ENCODE measurements at regions not wholly inside any gene's neighbourhood (a gene's known extent, or its start where the extent isn't known, plus 50 kb on each side); places are given as distances from the start of the nearest gene placed in this dataset.

DNA sequence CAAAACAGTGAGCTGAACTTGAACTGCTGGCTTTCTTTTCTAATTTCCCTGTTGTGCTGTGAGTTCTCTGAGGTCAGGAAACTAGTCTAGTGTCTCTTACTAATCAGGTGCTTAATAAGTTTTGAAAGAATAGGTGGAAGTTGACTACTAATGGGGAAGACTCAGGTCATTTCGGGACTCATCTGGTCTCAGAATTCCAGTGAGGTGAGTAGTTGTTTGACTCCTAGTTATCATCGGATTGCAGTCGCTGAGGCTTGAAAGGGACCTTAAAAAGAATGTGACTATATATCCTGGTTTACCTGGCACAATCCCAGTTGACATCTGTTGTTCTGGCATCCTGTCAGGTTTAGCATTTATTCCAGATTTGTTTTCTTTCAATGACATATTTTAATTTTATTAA is 81.4 kb upstream of the SPAG17 start:
- DNase-seq (ENCODE audit: extremely low spot score, insufficient read length, low read depth) (no peak), FAIRE-seq (no peak)

- DNase-seq (ENCODE audit: extremely low spot score, insufficient read length, low read depth) (no peak), FAIRE-seq (no peak)
These were observed 79.3 kb upstream of the SPAG17 start for GRCh38 chr1:118264343-118264742.

DNA sequence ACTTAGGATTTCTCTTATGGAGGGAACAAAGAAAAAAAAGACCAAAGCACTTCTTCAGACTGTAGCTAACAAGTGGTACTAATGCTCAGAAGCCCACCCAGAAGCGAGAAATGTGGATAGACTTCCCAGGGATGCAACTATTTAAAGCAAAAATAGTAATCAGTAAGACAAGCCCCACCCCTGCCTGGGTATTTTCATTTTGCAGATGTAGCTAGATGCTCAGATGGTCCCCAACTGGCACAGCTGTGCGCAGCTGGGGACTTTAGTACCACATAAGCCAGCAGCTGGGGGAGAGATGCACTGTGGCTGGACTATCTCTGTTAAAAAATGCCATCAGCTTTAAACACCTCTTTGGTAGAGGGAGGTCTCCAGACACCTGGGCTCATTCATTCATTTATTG is 77.8 kb upstream of the SPAG17 start:
- no peak for FAIRE-seq

DNA sequence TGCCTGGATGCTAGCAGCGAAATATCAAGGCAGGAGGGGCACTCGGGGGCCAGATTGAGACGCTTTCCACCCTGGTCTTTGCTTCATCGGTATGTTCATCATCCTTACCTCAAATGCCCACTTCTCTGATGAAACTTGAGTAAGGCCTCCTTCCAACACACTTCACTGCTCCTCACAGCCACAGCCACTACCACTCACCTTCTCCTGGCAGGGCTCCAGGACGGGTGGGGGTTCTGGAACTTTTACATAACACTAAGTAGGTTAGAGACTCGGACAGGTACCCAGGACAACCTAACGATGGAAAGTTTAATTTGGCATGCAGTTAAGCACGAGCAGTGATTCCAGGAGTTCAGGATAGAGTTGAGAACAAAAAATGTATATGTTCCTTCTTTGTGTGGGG is 73.9 kb upstream of the SPAG17 start:
- FAIRE-seq, result no peak
- DNase-seq (ENCODE audit: extremely low spot score, insufficient read length, low read depth), result no peak

More for the DNA sequence above, 77.8 kb upstream of the SPAG17 start:
- no peak for DNase-seq (ENCODE audit: extremely low spot score, insufficient read length, low read depth)

- DNase-seq (ENCODE audit: extremely low spot score, insufficient read length, low read depth) (no peak), FAIRE-seq (no peak)
These were observed 72.9 kb upstream of the SPAG17 start for GRCh38 chr1:118257946-118258345.

DNA sequence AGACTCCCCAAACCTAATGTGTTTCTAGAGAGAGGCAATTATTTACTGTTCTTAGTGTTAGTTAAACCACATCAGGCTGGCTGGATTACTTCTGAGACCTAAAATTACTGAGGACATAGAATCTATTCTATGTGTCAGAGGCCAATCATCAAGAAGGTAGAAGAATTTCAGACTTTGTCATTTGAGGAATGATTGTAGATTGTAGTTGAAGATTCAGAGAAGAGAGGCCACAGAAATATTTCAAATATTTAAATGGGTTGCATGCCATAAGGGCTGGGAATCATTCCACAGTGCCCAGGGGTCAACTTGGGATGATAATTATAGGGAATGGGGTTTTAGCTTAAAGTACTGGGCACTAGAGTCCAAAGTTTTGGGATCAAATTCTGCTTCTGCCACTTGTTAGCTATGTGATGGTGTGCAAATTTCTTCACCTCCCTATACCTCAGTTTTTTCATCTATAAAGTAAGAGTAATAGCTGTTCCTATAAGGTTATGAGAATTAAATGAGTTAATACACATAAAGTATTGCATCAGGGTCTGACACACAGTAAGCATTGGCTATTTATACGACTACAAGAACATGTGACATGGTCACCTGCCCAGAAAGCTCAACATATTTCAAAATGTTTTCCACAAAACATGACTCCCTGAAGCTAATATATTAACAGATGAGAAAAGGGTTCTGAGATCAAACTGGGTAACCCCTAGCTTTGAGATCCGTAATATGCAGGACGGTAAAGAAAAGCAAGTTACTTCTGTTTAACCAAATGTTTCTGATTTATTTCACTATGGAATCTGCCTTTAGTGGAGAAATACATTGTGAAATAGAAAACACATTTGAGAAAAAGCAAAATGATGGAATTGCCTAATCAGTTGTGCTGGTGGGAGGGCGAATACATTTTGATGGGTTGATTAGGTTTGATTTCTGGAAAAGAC is 69.7 kb upstream of the SPAG17 start:
- DNase-seq (ENCODE audit: extremely low spot score, insufficient read length, low read depth), result no peak
- no peak for FAIRE-seq

GRCh38 chr1:118254001-118254400 is 69.0 kb upstream of the SPAG17 start:
- FAIRE-seq, result no peak

DNA sequence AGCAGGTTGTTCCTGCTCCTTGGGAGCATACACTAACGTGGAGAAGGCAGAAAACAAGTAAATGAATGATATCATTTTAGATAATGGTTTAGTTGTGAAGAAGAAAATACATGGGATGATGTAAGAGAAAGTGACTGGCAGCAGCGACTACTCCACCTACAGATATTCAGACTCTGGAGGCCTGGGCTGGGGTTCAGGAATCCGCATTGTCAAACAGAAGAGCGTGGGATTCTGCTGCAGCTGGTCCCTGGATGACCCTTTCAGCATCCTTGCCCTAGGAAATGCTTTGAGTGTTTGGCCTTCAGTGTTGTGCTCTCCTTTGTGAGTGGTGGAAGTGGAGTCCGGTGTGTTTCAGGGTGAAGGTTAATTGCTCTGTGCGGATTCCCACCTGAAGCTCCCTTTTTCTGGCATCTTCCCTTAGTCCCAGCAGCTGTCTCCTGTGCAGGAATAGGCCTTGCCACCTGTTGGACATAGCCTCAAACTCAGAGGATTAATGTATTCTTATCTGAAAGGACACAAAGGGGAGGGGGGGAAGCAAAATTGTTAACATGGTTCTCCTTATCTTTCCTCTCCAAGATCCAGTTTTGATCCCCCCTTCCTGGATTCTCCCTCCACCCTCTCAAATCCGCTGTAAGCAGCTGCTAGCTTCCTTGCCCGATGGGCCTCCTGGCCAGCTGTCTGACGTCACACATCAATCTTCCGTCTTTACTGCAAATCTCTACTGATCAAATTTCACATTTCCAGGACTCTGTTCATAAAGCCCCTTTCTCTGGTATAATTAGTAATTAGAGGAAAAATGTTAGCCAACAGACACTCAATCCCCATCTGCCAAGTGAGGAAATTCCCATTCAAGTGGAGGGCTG is 68.3 kb upstream of the SPAG17 start:
- DNase-seq (ENCODE audit: extremely low spot score, insufficient read length, low read depth) (no peak), FAIRE-seq (no peak)

More at GRCh38 chr1:118254001-118254400, 69.0 kb upstream of the SPAG17 start:
- DNase-seq (ENCODE audit: extremely low spot score, insufficient read length, low read depth), result no peak

DNA sequence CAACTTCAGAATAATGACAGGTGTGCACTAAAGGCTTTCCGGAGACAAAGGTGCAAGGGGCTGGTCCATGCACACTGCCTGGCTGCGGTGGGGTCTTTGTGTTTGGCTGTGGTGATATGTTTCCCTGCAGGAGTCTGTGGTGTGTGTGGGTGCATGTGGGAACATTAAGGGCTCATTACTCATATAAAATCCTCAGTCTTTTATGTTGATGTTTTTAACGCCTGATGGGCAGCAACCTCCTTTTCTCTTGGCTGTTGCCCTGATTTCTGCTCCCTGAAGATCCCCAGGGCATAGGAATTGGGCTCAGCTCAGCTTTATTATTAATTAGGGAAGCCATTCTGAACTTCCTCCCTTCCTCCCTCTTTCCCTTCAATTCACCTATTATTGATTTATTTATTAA is 67.6 kb upstream of the SPAG17 start:
- no peak for FAIRE-seq
- no peak for DNase-seq (ENCODE audit: extremely low spot score, insufficient read length, low read depth)

- no peak for DNase-seq (ENCODE audit: extremely low spot score, insufficient read length, low read depth)
- FAIRE-seq, result no peak
These were observed 65.2 kb upstream of the SPAG17 start for GRCh38 chr1:118250232-118250631.

GRCh38 chr1:118249641-118250040 is 64.6 kb upstream of the SPAG17 start:
- DNase-seq (ENCODE audit: extremely low spot score, insufficient read length, low read depth) (no peak), FAIRE-seq (no peak)

- FAIRE-seq, result no peak
These were observed 62.6 kb upstream of the SPAG17 start for GRCh38 chr1:118247593-118247992.

GRCh38 chr1:118246646-118247045 is 61.6 kb upstream of the SPAG17 start:
- FAIRE-seq, result no peak

More at GRCh38 chr1:118247593-118247992, 62.6 kb upstream of the SPAG17 start:
- DNase-seq (ENCODE audit: extremely low spot score, insufficient read length, low read depth), result no peak

DNA sequence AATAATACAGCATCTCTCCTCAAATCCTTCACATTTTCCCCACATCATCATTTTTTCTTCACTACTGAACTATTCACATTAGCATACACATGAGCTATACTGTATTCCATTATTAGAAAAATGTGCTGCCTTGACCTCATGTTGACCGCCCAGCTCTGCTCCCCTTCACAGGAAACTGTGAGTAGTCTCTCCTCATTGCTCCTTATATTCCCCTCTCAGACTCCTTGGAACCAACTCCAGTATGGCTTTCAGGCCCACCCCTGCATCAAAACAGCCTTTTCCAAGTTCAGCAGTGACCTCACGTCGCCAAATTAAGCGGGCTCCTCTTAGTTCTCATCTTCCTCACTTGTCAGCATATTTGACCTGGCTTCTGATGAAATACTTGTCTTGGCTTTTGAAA is 59.2 kb upstream of the SPAG17 start:
- DNase-seq (ENCODE audit: extremely low spot score, insufficient read length, low read depth) (no peak), FAIRE-seq (no peak)

More at GRCh38 chr1:118246646-118247045, 61.6 kb upstream of the SPAG17 start:
- DNase-seq (ENCODE audit: extremely low spot score, insufficient read length, low read depth), result no peak

DNA sequence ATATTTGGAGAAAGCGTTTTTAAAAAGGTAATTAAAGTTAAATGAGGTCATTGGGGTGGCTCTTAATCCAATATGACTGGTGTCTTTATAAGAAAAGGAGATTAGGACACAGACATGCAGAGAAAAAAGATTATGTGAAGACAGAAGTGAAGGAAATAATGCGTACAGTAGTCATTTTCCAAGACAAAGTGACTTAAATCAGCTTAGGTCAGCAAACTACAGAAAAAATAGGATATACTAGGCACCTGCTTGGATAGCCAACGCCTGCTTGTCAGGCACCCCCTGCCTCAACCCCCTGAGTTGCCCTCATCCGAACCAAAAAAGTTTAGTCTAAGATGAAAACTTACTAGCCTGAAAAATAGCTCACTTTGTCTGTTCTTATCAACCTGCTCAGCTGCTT is 58.2 kb upstream of the SPAG17 start:
- FAIRE-seq, result no peak
- DNase-seq (ENCODE audit: extremely low spot score, insufficient read length, low read depth), result no peak

Data from GM18507 (cell line).